NCI-H2196 treated with DMSO at 0.1 percent for 48 hours (cell line): ENCODE measurements at regions not wholly inside any gene's neighbourhood (a gene's known extent, or its start where the extent isn't known, plus 50 kb on each side); places are given as distances from the start of the nearest gene placed in this dataset.
"Not testable (repeated sequence)": the region's sequence is repeated elsewhere in the genome, so short reads cannot be mapped to it uniquely, and the experiment has no call there.

ENCODE experiments used
- DNase-seq: peaks from one replicate; lab custom pipeline; 2025; ENCODE audit not compliant: unreplicated experiment; lab: John Stamatoyannopoulos, UW

DNA sequence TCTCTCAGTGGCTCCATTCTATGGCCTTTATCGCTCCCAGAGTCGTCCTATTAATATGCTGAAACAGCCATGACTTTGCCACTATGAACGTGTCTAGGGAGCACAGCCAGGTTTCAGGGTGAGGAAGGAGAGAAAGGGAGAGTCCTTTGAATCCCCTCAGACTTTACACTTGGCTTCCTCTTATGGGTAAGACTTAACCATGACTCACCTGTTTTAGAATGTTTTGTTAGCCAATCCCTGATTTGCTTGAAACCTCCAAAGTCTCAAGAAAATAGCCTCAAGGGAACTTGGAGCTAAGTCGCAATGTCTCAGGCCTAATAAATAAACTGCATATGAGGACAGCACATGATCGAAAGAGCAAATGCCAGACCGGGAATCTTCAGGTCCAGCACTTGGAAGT is 131.2 kb upstream of the RCN1 start:
- DNase-seq = no peak

DNA sequence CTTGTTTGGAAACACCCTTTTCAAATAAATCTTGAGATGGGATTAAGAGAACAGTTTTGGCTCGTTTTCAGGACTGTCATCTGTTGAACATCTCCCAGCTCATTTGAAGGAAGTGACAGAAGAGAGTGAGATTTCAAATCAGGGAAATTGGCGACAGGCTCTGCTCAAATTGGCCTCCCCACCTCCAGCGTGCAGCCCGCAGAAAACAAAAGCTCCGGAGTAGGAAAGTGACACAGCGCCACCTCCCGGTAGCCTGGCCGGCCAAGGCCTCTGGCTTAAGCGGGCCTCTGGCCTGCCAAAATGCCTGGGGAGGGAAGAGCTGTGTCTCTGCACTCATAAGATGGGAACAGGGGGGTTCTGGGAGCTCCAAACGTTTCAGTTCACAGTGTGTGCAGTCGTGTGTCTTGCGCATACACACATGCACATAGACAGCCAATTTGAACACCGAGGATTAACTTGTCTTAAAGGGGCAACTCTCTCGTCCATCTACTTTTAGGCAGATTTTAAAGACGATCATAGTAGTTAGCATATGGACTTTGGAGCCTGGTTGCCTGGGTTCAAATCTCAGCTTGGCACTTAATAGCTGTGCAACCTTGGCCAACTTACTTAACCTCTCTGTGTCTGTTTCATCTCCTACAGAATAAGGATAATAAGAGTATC is 132.7 kb upstream of the RCN1 start:
- no peak for DNase-seq

DNA sequence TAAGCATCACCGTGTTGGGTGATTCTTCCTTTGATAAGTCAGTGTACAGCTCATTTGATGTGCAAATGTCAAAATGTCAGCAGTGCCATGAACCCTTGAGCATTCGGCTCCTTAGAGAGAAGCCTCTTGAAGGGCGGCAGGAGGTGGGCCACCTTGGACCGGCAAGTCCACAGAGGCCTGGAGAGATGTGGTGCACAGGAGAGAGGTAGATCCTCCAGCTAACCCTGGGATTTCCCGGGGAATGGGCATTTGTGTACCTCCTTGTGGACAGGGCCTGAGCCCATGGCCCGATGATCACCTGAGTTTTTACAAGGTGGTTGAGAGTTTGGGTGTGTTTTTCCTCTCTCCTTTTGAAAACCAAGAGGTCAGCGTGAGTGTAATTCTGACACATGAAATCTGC is 133.2 kb upstream of the RCN1 start:
- DNase-seq = no peak

DNA sequence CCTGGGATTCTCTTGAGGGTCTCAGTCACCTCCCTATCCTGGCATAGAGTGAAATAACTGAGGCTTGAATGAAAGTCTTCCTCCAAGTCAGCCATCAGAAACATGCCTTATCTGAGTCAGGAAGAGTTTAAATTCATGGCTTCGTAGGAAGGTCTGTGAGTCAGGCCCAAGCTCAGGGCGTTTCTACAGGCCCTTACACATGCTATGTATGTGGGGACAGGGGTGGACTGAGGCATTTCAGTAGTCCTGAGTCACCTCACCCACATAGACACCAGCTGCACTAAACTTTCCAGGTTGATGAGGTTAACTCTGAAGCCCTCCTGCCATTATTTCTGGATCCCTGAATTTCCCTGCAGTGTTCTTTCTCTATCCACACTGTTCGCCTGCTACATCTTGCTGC is 134.6 kb upstream of the RCN1 start:
- DNase-seq = no peak

DNA sequence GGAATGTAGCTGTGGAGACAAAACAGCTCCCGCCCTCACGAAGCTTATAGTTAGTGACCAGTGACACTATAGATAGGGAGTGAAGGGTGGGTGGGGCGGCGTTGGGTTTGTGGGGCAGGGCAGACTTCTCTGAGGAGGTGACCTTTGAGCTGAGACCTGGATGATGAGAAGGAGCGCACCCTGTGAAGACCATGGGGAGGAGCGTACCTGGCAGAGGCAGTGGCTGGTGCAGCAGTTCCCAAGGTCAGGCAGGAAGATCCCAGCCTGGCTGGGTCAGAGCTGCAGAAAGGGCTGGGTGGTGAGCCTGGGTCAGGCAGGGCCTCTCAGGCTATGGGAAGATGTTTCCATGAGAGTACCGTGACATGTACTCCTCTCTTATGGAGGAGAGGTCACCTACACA is 135.0 kb upstream of the RCN1 start:
- no peak for DNase-seq

DNA sequence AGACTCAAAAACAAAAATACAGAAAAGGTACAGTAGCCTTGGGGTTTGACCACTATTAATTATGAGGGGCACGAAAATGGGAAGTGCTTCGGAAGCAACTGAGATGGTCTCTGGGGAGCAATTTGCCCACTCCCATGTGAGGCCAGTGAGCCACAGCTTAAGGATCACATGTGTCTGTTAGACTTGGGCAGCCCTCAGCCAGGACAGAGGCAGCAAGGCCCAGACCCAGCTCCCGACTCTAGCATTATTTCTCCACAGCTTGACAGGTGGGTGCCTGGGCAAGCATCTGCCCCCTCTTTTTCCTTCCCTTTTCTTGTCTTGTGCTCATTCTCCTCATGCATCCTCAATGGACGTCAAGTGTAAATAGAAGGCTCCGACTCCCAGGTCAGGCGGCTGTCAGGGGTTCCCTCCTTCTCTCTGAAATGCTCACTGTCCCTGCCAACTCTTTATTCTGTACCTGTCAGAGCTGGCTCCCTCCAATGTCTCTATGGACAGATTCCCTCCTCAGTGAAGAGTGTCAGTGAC is 137.0 kb upstream of the RCN1 start:
- DNase-seq = no peak

DNA sequence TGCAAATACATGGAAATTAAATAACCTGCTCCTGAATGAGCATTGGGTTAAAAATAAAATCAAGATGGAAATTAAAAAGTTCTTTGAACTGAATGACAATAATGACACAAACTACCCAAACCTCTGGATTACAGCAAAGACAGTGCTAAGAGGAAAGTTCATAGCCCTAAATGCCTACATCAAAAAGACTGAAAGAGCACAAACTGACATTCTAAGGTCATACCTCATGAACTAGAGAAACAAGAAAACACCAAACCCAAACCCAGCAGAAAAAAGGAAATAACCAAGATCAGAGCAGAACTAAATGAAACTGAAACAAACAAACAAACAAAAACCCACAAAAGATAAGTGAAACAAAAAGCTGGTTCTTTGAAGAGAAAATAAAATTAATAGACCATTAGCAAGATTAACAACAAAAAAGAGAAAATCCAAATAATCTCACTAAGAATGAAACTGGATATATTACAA is 138.6 kb upstream of the PAX6 start:
- DNase-seq = not testable (repeated sequence)

DNA sequence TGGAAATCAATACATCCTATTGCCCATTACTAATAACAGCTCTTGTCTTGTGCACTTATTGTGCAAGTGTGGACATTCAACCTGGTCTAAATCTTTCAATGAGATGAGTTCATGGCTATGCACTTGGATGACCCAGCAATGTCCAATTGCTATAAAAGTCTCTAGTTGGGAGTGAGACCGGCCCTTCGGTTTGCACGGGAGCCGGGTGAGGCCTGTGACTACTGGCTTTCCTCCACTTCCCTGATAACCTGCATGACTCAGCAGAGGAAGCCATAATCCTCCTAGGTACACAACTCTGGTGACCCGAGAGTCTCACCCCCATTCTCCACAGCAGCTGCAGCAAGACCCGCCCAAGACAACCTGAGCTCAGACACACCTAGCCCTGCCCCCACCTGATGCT is 135.9 kb upstream of the PAX6 start:
- no peak for DNase-seq

DNA sequence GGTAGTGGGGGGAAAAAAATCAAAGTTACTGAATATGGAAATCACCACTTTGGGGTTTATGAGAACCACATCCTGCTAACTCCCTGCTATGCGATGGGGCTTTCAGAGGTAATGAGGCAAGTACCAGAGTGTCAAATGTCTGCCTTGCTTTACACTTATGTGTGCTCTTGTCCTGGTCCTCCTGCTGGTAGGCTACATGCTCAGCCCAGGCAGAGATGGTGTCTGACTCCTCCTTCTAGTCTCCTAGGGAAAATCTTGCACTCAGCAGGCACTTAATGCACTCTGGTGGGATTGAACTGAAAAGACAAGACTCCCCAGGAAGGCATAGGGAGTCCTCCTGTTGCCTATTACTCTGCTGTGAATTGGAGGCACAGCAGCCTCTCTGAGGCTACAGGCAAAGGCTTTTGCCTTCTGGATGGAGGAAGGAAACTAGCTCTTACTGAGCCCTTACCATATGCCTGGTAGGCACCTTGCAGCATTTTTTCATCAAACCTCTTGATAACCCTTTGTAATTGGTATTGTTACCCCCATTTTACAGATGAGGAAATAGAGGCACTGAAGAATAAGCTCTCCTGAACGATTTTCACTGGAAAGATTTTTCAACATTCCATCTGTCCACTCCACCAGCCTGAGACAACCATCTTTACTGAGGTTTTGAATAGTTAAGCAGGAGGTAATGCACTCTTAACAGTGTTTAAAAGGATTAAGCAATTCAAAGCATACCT is 132.1 kb upstream of the PAX6 start:
- DNase-seq = no peak

DNA sequence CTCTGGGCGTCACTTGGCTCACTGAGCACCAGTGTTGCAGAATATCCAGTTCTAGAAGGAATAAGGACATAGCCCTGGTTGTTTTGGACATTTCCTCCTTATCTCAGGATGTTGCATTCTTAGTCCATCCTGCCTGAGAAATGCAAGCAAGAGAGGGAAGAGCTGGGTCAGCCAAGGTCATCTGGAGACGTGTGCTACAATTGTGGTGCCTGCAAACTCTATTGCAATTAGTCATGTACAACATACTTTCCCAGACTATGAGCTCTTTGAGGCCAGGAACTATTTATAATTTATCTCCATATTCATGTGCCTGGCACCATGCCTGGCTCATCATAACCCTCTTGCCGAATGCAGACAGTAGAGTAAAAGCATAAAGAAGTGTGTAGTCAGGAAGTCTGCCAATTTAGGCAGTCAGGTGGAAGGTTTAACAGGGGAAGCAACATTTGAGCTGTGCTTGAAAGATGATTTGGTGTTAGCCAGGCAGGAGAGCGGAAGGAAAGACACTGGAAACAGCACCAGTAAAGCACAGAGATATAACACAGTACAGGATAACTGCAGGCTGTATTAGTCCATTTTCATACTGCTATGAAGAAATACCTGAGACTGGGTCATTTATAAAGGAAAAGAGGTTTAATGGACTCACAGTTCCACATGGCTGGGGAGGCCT is 129.4 kb upstream of the PAX6 start:
- no peak for DNase-seq

DNA sequence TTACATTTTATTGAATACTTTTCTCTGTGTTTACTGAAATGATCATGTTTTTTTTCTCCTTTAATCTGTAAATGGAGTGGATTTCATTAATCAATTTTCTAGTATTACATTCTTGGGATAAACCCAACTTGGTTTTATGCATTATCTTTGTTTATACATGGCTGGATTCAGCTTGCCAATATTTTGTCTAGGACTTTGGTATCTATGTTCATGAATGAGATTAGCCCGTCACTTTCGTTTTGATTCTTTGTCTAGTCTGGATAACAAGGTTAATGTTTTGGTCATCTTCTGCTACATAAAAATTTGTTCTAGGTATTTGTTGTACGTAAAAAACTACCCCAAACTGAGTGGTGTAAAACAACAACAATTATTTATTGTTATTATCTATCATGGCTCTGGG is 127.9 kb upstream of the PAX6 start:
- DNase-seq = no peak

DNA sequence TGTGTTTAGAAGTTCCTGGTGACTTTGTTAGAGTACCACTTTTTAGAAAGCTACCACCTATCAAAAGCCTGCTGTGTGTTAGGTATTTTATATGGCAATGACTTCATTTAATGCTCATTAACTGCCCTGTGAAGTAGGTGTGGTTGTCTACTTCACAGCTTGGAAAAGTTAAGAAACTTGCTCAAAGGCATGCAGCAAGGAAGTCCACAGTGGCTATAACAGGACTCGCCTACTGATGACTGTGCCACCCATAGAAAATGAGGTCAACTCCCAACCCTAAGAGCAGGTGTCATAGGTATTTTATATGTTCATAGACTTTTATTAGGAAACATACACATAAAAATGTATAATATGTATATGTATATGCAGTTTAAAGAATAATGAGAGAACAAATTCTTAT is 125.2 kb upstream of the PAX6 start:
- DNase-seq = no peak

DNA sequence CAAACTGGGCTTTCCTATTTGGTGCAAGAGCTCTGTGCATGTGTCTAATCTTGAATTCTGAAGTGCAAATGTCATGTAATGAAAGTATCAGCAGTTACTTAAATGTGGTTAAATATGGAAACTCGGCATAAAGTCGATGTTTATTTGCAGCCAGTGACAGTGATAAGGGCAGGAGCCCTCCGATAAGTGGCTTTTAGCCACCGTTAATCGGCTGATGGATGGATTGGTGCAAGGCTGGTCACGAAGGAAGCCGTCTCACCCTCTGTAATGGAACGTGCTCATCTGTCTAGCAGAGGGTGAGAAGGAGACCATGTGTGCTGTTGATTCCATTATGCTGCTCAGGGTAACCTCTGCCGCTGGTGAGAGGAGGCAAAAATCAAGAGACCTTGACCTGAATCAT is 121.8 kb upstream of the PAX6 start:
- no peak for DNase-seq

DNA sequence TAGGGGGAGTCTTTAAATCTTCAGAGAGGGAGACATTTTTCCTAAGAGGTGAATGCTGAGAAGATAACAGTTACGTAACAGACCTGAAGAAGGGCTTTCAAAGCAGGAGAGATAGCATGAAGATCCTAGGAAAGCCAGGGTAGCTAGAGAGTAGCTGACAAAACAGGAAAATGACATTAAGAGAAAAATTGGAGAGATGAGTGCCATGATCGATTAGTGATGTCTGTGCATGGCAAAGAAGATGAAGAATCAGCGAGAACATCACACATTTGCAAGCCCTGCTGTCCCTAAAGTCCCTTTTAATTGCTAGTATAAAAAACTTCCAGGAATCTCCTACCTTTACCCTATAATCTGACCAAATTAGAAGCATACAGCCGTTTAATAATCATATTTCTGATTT is 116.9 kb upstream of the PAX6 start:
- no peak for DNase-seq

DNA sequence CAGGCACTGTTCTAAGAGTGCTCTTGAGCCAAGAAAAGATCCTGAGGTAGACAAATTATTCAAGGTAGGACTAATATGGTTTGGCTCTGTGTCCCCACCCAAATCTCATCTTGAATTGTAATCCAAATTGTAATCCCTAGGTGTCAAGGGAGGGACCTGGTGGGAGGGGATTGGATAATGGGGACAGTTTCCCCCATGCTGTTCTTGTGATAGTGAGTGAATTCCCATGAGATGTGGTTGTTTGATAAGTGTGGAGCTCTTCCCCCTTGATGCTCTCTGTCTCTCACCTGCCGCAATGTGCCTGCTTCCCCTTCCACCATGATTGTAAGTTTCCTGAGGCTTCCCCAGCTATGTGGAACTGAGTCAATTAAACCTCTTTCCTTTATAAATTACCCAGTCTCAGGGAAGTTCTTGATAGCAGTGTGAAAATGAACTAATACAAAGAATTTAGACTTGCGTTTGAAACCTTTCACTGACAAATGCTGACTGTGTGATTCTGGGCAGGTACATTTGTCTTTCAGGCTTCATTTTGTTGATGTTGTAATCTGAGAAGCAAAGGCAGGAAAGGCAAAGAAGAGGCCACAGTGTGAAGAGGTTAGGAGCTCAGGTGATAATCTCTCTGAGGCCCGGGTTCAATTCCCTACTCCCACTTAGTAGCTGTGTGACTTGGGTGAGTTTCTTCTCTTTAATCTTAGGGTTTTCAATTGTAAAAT is 115.8 kb upstream of the PAX6 start:
- no peak for DNase-seq

DNA sequence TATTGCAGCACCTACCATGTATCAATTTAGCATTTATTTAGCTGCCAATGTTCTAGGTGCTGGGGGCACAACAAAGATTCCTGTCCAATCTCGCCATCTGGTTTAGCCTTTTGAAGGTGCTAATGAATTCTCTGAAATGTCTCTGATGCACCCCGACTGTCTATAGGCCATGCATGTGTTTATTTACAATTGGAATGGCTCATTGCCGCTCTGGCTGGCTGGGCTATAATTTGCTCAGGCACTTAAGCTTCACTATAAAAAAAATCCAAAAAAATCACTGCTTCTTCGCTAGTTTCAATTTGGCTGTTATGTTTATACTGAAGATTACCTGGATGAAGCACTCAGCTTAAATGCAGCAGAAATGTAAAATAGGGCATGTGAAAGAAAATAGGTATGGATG is 115.0 kb upstream of the PAX6 start:
- no peak for DNase-seq

DNA sequence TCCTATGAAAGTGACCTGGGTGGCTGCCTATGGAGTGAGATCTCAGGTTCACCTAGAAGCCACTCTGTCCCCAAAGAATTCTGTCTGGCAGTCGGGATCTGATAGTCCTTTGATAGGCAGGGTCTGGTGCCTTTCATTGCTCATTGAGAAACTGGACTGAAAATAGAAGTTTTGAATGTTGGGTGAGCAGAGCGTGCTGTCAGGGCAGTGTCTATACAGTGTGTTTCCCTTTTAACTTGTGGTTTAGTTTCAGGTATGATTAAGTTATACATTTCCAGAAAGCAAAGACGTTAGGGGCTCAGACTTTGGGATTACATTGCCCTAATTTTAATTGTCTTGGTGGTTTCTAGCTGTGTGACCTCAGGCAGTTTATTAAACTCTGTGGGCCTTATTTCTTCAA is 111.3 kb upstream of the PAX6 start:
- DNase-seq = no peak

DNA sequence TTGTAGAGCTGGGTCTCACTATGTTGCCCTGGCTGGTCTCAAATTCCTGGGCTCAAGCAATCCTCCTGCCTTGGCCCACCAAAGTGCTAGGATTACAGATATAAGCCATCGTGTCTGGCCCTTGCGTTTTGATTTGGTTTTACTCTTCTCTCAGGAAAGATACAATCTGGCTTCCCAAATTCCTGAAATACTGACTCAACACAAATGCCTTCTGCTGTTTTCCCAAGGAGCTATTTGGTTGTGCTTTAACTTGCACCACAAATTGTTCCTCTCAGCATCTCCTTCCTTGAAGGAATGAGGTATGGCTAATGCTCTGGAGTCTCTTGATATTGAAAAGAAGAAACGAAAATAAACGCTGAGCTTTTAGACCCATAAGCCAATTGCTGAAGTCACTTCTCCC is 110.0 kb upstream of the PAX6 start:
- no peak for DNase-seq

DNA sequence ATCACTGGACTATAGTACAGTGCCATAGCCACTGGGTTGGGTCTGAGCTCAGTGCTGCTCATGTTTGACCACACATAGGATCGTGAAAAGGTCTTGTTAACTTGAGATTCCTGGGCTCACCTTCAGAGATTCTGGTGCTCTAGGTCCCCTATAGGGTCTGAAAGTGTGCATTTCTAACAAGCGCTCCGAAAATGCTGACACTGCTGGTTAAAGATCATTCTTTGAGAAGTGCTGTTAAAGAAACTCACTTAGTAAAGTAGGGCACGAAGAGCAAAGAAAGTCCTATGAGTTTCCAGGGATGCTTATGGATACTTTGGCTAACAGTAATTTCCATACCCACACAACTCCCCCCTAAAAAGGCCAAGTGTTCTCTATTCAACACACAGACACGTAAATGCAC is 108.1 kb upstream of the PAX6 start:
- DNase-seq = no peak

DNA sequence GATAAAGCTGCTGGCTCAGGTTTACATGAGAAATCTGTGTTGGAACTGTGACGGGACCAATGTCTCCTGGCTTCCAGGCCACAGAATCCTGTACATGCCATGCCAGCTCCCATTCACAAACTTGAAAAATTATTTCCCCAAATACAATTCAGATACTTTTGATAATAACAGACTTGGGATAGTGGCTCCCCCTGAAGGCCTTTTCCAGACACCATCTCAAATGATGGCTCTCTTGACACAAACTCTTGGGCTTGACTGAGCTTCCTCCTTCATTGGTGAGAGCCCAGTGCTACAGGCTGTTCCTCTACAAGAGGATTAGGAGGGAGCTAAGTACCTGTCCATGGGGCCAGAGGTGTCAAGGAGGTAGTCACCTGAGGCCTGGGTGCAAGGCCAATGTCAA is 104.7 kb upstream of the PAX6 start:
- DNase-seq = no peak

DNA sequence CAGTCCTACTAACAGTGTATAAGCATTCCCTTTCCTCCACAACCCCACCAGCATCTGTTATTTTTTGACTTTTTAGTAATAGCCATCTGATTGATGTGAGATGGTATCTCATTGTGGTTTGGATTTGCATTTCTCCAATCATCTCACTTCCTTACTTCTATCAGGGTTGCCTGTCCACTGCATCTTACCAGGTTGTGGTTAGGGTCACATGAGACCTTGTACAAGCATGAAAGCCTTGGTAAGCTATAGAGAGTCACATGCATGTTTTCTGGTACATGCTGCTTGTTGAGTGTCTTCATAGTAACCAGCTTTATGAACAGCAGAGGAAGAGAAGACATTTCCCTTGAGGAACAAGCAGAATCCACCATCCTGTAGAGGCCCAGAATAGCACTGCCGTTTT is 102.9 kb upstream of the PAX6 start:
- DNase-seq = no peak

DNA sequence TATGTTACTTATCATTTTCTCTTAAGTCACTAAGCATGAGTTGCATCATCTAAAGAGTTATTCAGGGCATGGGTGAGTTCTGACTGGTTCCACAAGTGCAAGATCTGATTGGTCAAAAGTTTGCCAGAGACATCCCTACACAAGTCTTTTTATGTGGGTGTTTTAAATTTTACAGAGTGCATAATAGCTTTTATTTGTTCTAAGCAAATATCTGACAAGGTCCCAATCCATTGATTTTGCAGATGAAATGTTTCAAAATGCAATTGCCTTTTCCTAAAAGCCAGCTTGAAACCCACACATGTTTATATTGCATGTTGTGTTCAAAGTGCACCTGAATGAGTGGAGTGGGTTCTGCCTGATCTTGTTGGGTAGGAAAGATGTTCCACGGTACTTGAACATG is 101.7 kb upstream of the PAX6 start:
- DNase-seq = no peak
